ENCODE measurements at regions not wholly inside any gene's neighbourhood (a gene's known extent, or its start where the extent isn't known, plus 50 kb on each side); places are given as distances from the start of the nearest gene placed in this dataset.

DNA sequence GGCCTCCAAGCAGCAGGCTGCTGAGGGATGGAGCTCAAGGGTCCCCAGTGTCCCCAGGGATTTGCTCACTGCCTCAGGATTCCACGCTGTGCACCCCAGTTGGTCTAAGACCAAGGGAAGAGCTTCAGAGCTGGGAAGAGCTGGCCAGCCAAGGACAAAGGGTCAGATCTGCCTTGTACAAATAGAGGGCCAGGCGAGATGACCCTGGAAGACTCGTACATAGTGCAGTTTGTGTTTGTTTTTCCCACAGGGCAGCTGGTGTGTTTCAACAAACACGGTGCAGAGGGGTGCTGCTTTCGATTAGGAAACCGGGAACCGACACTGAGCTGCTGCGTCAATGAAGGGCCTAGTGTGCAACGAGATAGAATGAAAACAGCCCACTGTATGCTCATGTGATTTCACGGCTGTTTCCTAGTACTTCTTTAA lies 56.1 kb upstream of the TRPM1 start:
- Histone ChIP-seq H3K4me3 (no peak overlapping the region), H3K4me1 (ENCODE audit: low read depth) (no peaks in the 10 kb centered on the region), H3K36me3 (ENCODE audit: low read depth) (no peaks in the 10 kb centered on the region), H3K9me3 (no peaks in the 10 kb centered on the region)
- DNase-seq, result peak in 1 of 3 donors; percentile 27
- intact Hi-C loops (cut with DNase I, micrococcal nuclease), result no loop called here
- TF ChIP-seq, protein P1, sequence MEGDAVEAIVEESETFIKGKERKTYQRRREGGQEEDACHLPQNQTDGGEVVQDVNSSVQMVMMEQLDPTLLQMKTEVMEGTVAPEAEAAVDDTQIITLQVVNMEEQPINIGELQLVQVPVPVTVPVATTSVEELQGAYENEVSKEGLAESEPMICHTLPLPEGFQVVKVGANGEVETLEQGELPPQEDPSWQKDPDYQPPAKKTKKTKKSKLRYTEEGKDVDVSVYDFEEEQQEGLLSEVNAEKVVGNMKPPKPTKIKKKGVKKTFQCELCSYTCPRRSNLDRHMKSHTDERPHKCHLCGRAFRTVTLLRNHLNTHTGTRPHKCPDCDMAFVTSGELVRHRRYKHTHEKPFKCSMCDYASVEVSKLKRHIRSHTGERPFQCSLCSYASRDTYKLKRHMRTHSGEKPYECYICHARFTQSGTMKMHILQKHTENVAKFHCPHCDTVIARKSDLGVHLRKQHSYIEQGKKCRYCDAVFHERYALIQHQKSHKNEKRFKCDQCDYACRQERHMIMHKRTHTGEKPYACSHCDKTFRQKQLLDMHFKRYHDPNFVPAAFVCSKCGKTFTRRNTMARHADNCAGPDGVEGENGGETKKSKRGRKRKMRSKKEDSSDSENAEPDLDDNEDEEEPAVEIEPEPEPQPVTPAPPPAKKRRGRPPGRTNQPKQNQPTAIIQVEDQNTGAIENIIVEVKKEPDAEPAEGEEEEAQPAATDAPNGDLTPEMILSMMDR (IDR thresholded peaks at IDR 0.05), result no peak
- peak; percentile 72 for ATAC-seq

DNA sequence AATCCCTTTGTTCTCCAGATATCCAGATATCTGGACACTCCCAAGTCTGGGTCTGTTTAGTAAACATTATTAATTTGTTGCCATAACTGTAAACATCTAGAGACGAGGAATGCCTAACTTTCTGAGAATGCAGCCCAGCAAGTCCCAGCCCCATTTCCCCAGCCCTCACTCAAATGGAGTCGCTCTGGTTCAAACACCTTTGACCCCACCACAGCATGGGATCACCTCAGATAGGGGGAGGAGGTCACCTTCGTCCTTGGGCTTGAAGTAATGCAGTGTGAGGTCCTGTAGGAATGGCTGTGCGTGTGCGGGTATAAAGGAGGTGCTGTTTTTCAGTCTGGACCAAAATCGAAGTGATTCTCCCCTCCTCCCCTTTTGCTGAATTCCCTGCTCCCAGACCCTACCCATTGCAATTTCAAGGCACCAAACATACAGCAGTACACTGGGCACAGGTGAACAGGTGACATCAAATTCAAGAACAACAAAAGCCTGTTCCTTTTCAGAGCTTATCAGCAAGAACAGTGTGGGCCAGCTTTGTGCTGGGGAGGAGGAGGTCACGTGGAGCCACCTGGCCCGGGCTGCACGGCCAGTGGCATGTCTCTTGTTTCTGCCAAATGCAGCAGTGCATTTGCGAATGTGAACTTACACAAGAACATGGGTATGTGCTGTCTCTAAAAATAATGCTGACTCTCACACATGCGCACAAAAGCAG lies 57.5 kb upstream of the TRPM1 start:
- DNase-seq, result no peak
- Histone ChIP-seq H3K4me3 (no peak overlapping the region), H3K4me1 (ENCODE audit: low read depth) (no peaks in the 10 kb centered on the region), H3K9me3 (no peaks in the 10 kb centered on the region), H3K36me3 (ENCODE audit: low read depth) (no peaks in the 10 kb centered on the region)
- intact Hi-C loops (cut with DNase I, micrococcal nuclease), result no loop called here
- ATAC-seq, result peak; percentile 50
- TF ChIP-seq, protein P1 (IDR thresholded peaks at IDR 0.05), result no peak

DNA sequence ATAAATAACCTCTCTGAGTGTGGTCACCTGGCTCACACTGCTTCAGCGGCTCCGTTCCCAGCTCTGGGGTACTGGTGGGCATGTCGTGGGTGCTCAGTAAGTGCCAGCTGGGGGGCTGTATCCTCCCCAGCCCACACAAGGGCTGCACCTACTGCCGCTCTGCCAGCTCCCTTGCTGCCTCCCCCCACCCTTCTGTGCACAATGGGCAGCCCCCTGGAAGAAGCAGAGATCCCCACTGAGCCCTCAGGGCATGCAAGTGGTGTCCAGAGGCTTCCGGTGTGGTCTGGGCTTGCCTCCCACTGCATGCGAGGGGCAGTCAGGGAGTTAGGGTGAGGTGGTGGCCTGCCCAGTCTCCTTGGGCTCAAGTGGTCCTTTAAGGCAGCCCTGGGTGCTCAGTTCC lies 58.3 kb upstream of the TRPM1 start:
- Histone ChIP-seq H3K4me1 (ENCODE audit: low read depth) (no peaks in the 10 kb centered on the region), H3K9me3 (no peaks in the 10 kb centered on the region), H3K36me3 (ENCODE audit: low read depth) (no peaks in the 10 kb centered on the region), H3K4me3 (no peak overlapping the region)
- TF ChIP-seq, protein P1 (IDR thresholded peaks at IDR 0.05), result no peak
- no peak for DNase-seq
- ATAC-seq, result no peak
- intact Hi-C loops (cut with DNase I, micrococcal nuclease), result no loop called here

DNA sequence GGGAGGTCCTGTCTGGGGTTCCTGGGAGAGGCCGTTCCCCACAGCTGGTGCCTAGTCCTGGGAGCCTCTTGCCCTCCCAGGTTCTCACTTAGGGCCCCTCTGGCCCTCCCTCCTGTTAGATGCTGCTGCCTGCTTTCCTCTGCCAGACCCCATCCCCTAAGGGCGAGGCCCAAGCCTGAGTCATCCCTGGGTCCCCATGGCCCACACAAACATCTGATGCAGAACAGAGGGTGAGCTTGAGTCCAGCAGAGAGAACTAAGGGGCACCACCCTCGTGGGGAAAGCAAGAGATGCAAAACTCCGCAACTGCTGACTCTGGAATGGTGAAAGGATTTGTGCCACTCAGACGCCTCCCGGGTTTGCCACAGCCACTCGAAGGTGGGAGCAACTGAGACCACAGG lies 58.8 kb upstream of the TRPM1 start:
- ATAC-seq, result no peak
- intact Hi-C loops (cut with DNase I, micrococcal nuclease), result no loop called here
- TF ChIP-seq, protein P1 (IDR thresholded peaks at IDR 0.05), result no peak

DNA sequence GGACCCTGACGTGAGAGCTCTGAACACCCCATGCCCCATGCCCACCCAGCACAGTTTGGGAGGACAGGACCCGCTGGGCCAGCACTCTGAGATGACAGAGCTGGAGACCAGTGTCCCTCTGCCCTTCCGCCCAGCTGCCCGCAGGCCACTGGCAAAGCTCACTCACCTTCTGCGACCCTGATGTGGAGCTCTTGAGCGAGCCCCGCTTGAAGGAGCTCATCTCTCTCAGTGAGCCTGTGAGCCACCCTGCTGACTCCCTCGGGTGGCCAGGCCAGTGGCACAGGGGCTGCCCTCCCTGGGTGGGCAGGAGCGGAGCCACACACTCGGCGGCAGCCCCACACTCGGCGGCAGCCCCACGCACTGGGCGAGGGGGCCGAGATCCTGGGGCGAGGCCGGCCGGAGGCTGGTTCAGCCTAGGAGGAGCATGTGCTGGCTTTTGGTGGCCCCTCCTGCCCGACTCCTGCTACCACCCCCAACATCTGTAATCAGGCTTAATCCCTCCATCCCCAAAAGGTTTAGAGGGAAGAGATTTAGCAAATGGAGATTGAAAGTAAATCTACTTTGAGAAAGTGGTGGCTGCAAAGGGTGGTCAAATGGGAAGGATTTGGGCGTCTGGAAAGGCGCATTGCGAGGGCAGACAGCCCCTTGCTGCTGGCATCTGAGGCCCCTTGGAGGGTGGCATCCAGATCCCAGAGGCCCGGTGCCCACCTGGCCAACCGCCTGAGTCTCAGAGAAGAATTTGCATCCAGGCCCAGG lies 59.4 kb upstream of the TRPM1 start:
- no peaks in the 10 kb centered on the region for H3K36me3 ChIP-seq (ENCODE audit: low read depth)
- no peaks in the 10 kb centered on the region for H3K4me1 ChIP-seq (ENCODE audit: low read depth)
- ATAC-seq (no peak), DNase-seq (no peak)
- TF ChIP-seq, protein P1 (IDR thresholded peaks at IDR 0.05), result no peak
- no peak overlapping the region for H3K4me3 ChIP-seq
- H3K9me3 ChIP-seq, result no peaks in the 10 kb centered on the region
- intact Hi-C loops (cut with DNase I, micrococcal nuclease), result no loop called here

More for the DNA sequence above, 58.8 kb upstream of the TRPM1 start:
- Histone ChIP-seq H3K4me3 (no peak overlapping the region), H3K9me3 (no peaks in the 10 kb centered on the region), H3K4me1 (ENCODE audit: low read depth) (no peaks in the 10 kb centered on the region), H3K36me3 (ENCODE audit: low read depth) (no peaks in the 10 kb centered on the region)
- DNase-seq, result no peak

Data from mucosa of descending colon (tissue), 3 donors.